Putamen (tissue), 1 donor: ENCODE measurements at regions not wholly inside any gene's neighbourhood (a gene's known extent, or its start where the extent isn't known, plus 50 kb on each side); places are given as distances from the start of the nearest gene placed in this dataset.

Experiments used
- DNase-seq: peaks from one replicate; pipeline ENCODE4 v3.0.0-alpha.2; 2016; ENCODE audit warnings: low spot score

DNA sequence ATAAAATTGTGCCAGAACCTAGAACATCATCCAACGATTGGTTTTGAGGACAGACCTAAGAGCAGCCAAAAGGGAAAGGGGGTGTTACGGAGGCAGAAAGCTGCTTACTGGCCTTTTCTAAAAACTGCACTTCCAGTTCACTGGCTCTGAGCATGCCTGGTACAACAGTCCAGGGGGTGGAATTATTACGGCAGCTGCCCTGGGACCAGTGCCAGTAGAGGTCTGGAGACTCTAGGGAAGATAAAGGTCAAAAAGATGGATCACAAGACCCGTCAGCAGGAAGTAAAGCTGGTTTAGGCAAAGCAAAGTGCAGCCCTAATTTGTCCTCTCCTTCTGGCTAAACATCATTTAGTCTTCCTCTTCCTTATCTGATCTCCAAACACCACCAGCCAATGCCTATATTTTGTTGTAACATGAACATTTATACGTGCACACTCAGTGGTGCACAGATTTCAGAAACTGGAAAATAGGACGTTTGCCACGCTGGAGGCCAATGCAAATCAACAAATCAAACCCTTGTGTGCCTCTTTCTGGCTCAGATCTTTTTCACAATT, 216.4 kb upstream of the DPP6 start:
- DNase-seq = no peak

DNA sequence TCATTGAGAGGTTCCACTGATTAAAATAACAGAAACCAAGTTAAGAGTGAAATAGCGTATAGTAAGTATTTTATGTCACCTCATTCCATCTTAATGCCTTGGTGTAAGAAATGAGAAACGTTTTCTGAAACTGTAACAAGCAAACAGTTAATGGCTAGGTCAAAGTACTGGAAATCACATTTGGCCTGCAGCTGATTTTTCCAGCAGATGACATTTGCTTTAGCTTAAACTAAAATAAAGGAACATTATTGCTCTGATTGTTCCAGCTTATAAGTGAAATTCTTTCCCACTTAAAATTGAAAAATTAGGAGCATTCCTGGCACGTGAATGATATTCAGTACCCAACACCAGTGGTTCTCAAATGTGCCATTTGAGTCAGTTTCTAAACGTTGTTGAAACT, 213.6 kb upstream of the DPP6 start:
- no peak for DNase-seq

DNA sequence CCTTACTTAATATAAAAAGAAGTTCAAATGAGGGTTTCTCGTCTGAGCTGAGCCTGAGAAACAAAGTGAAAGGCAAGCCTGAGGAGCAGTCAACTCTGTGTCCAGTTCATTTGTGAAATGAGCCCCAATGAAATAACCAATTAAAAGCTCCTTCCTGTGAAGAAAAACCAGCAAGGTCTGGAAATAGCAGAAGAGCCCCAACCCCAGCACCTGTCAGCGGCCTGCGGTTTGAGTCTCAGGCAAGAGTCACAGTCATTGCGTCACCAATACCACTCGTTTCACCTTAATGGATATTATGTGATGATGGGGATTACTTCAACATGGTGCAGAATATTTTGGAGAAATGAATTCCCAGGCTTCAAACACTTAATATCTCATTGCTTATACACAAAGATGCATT, 211.3 kb upstream of the DPP6 start:
- no peak for DNase-seq

DNA sequence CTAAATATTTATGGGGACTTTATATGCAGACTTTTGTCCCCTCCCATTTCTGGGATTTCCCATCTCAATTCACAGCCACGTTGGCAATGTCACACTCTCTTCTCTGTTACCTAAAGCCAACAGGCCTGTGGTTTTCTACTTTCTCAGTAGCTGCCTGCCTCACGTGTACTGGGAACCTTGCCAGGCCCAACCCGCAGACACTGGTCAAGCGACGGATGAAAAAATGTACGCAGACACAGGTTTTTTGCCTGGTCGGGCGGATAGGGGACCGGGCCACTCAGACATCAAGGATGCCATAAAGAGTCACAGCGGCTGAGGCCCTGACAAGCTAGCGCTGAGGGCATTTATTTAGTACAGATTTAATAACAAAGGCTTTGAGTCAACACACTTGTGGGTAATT, 204.4 kb upstream of the DPP6 start:
- DNase-seq = no peak

DNA sequence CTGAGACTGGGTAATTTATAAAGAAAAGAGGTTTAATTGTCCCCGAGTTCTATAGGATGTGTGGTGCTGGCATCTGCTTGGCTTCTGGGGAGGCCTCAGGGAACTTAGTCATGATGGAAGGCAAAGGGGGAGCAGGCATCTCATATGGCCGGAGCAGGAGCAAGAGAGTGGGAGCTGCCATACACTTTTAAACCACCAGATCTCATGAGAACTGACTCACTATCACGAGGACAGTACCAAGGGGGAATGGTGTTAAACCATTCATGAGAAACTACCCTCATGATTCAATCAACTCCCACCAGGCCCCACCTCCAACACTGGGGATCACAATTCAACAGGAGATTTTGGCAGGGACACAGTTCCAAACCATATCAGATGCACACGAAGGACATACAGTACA, 199.9 kb upstream of the DPP6 start:
- no peak for DNase-seq

DNA sequence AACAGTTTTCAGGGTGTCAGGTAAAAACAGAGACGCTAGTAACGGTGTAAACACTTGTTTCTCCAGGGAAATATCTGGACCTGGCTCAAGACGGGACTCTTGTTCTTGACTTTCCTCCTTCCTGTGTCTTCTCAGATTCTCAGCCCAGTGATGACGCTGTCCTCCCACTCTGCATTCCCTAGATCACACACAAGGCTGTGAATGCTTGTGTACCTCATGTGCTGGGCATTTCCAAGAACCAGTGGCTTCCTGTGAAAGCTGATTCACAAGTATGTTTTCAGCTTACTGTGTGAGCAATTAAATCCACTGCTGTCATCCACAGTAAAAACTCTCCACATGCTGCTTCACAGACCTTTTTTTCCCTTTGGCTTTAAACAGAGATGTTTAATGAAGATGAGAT, 193.8 kb upstream of the DPP6 start:
- DNase-seq = no peak

DNA sequence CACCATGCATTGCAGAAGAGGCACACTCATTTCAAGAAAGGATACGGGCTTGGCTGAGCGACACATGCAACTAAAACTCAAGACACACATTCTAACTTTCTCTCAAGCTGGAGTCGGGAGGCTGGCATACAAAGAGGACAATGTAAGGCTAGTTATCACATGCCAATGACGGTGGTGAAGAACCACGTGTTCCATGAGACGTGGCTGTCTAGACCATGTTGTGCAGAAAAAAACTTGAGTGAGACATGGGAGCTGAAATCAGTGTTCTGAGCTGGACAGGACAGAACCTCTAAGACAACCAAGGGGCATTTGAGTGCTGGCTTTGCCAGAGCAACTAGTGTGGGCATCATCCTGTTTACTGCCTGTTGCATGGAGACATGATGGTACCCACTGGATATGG, 193.0 kb upstream of the DPP6 start:
- no peak for DNase-seq

DNA sequence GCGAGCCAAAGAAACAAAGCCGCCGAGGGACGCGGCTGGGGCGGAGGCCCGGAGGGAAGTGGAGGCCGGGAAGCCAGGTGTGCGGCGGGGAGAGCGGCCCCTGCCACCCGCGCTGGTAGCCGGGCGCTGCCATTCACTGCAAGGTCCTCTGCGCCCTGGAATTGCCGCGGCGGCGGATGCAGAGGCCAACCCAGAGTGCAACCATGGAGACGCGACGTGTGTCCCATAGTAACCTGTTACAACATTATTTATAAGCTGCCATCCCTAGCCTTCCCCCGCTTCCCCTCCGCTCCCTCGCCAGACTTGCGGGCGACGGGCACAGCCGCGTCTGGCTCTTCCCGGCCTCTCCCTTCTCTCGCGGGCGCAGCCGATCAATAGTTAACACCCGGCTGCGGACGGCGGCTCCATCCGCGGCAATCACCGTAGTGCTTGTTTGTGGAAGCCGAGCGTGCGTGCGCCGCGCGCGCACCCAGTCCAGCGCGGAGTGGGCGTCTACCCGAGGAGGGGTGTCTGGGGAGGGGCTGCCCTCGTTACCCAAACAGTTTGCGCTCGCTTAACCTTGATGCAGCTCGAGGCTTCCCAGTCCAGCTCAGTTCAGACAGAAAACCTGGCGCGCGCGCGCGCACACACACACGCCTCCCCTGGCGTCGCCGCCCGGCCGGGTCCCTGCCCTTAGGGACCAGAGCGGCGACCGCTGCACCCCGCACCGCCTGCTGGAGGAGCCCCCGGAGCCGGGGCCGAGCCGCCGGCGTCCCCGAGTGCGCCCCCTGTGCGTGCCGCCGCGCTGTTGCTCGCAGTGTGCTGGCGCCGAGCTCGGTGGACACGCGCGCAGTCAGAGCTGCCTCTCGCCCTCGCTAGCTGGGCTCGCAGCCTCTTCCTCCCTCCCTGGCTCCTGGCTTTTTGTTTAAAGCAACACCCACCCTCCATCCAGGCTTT, 165.4 kb upstream of the DPP6 start:
- peak; percentile 2 for DNase-seq

DNA sequence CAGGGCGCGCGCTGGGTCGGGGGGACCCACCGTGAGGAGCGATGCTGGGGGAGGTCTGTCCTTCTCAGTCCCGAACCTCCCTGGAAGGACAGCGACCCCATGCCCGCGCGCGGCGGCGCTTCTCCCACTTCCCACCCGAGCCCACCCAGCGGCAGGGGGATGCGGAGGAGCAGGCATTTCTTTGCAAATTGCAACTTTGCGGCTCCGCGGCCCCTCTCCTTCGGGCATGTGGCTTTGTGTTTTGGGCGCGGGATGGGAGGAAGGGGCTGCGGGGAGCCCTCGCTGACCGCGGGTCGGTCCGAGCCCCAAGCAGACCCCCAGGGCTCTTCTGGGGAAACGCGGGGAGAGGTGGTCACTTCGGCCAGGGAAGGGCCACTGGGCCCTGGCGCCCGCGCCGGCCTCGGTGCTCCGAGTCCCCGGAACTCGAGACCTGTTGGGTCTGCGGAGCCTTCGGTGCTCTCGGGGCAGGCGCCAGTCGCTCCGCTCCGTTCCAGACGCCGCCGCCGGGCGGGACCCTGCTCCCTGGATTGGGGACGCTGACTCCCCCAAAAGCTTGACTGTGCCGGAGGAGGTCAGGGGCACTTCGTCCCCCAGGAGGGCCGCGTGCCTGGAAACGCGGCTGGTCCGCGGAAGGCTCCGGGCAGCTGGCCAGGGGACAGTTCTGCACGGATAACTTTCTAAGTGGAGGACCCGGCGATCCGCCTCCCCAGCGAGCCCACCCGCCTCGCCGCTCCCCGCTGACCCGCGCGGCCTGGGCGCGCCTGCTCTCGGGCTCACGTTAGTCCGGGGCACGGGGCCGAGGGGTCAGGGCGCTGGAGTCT, 164.2 kb upstream of the DPP6 start:
- DNase-seq = no peak

DNA sequence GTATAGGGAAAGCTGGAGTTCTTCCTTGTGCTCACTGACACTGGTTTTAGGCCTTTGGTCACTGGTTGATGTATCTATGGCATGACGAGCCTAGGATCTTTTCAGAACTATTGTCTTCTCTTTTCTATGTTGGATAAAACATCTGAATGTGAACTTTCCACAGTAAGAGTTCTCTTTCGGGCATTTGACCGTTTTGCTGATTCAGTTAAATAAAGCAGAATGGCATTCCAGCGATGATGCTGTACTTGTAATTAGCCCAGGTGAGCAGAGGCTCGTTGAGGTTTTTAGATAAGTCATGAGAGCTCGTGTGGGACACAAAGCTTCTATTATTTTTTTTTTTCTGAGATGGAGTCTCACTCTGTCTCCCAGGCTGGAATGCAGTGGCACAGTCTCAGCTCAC, 160.2 kb upstream of the DPP6 start:
- DNase-seq = no peak

DNA sequence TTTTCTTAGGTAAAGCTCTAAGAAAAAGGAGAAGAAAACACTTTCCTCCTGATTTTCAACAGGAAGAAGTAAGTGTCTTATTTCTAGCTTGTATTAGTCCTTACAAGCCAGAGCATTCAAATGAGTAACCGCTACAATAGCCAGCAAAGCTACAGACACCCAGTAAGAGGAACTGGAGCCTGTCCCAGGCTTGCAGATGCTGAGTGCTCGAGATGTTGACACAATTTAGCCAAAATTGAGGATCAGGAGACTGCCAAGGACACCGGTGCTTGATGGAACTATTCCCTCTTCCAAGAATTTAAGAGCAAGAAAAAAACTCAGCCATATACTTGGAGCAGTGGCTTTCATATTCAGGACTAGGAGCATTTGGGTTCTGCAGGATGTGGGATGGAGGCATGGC, 149.3 kb upstream of the DPP6 start:
- DNase-seq = no peak

DNA sequence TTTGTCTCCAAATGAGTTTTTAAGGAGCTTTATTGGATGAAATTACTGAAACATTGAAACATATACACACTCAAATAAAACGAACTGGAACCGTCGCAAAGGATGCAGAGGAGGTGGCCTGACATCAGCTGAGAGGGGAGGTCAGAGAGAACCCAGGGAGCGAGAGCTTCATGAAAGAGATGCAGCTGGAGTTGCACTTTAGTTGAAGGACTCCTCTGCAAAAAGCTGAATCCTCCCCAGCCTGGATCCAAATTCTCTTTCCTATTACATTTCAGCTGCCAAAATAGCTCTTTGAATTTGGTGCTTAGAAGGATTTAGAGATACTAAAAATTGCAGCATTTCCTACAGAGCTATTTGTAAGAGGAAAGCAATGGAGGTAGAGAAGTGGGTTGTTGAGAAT, 140.0 kb upstream of the DPP6 start:
- DNase-seq = no peak

DNA sequence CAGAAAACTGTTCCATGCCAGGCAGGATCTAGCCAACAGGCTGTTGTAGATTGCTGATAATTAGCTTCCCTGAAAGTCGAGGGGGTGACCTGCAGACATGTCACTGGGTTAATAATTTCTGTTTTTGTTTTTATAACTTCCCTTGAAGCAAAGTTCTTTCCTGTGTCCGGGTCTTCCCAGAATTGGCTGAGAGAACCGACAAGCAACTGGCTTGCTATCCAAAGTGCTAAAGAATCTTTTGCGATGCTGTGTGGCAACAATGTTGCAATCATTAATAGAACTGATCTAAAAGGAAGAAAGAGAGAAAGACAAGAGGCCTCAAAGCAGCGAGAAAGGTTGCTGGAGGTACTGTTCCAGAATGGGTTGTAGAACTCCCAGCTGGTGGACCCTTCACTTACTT, 132.1 kb upstream of the DPP6 start:
- DNase-seq = no peak

DNA sequence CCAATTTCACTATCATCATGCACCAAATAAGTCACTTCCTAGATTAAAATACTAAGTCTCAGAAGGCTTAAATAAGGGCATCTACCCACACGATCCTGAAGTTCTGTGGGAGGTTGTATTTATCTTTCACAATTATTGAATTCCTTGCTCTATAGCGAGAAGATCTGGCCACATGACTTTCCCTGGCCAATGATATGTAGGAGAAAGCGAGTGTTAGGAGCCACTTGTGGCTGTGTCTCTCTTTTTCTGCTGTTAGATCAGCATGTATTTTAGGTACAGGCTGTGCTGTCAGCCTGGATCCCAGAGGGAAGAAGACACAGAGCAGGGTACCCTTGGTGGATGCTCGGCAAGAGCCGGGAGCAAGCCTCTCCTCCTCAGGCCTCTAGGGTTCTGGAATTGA, 131.3 kb upstream of the DPP6 start:
- DNase-seq = peak; percentile 40

DNA sequence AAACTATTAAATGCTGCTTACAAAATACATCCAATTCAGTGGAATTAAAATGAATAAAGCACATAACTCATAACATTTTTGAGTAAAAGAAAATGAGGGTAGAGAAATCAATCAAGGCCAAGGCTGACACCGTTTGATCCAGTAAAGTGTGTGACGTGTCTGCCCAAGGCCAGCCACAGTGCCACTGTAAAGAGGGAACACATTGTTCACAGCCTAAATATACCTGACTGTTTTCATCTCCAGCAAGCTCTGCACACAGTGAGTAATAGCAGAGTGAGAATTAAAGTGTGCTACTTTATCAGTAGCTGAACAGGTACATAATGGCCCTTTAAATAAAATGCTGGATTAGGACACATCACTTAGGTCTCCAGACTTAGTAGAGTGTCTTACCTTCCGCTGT, 130.8 kb upstream of the DPP6 start:
- no peak for DNase-seq

DNA sequence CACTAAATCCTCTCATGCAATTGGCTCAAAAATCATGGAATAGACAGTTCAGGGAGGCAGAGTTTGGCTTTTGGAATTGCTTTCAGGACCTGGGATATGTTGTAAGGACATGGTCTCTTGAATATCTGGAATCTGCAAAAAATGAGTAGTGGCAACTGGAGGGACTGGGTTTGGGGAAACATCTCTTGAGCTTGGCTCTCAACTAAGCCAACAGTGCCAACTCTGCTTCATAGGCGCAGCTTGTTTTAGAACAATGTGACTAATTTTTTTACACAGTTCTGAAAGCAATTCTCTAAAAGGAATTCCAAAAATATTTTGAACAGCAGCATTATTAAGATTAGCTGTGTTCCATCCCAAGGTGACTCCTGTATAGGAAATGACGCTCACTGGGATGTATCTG, 121.5 kb upstream of the DPP6 start:
- no peak for DNase-seq

DNA sequence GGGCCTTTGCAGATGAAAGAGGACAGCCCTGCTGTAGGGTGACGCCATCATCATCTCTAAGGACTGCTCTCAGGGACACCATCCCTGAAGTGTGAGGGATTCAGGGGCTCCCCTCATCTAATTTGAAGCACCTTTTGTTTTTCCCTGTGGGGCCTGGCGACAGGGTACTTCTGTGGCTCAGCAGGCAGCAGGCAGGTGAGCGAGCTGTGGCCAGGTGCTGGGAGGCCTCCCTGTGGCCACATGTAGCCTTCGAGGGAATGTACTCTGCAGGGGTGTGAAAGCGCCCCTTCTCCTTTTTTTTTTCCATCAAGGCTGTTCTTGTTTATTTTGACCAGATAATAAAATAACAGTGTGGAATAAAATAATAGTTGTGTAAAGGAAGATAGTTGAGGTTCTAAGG, 118.2 kb upstream of the DPP6 start:
- no peak for DNase-seq

DNA sequence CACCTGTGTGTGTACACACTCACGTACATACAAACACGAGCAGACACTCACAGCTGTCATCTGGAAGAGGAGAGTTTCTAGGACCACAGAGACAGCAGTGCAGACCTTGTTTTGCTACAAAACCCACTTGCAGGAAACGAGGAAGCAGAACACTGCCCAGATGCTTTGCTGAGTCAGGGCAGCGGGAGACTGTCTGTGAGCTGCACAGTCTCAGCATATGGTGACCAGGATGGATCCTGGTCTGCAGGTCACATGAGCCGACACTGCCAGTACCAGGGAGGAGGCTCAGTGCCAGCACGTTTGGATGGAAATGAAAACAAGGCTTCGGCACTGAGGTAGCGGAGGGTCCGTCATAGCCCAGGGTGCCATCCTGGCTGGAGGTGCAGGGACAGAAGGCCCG, 117.6 kb upstream of the DPP6 start:
- DNase-seq = no peak

DNA sequence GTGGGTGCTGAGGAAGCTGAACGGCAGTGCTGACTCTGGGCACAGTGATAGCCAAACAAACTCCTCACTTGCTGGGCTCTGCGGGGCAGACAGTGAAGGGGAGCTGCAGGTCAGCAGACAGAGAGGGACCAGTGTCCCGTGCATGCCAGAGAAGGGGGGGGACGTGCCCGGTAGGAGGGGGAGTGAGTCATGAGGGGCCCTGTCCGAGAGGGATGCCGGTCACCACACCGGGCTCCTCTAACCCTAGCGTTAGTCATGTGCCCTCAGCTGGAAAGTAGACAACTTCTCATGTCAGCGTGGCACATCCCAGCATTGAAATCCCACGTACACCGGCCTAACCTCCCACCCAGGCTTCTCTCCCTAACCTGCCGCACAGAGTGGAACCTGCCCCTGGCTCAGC, 117.1 kb upstream of the DPP6 start:
- DNase-seq = no peak

DNA sequence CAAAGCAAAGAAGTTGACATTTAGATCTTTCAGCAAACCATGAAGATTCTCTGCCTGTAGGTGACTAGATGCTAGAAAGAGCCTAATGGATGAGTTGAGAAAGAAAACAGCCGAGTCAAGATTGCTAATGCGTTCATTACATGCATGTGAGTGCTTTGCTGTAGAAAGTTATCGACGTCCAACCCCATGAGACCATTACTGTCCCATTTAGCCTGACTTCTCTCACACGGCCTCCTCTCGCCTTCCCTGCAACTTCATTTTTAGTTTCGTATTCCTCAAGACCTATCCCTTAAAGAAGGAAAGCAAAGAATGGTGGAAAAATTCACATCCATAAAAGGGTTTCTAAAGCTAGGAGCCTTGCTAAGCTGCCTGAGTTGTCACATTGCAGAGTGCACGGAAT, 113.7 kb upstream of the DPP6 start:
- no peak for DNase-seq

DNA sequence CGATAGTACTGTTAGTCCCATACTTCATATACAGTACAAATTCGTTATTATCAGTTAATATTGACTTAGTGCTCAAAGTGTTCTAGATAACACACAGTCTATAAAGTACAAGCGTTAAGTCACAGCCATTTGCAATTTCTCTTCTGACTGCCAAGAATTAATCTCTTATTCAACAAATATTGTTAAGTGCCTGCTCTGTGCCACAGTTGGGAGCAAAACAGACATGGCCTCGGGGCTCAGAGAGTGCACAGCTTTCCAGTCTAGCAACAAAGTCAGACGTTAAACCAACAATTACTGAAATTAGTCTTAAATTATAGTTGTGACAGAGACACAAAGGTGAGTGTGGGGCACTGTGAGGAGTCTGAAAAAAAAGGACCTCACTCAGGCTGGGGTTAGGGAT, 113.0 kb upstream of the DPP6 start:
- no peak for DNase-seq

DNA sequence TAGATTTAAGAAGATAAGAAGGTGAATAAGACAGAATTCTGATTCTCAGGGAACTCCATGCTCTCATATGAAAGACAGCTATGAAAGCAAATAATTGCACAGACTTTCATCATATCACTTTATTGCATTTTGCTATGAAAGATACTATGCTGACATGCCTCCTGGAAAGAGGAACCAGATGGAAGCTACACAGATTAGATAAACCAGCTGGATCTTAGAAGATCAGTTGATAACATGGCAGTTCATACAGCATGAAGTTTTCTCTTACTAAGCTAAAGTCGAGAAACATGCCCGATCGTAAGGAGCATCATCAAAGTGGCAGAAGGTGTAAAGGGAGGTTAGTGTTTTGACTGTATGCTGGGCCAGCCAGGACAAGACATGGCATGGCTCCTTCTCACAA, 112.5 kb upstream of the DPP6 start:
- no peak for DNase-seq

DNA sequence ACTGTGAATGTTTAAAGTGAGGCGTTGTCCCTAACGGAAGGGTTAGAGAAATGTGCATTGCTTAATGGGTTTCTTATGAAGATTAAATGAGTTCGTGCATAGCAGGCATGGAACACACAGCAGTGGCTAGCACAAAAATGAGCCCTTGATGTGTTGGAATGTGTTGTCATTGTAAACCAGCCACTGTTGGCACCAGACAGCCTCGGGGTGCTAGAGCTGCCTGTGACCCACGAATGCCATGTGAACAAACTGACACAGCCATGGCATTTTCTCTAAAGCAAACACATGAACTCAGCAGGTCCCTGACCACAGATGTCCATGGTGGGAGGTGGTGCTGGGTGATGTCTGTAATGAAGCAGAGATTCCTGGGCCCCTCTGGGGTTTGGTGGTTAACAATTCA, 111.1 kb upstream of the DPP6 start:
- no peak for DNase-seq
